Ascending aorta (tissue), 2 donors: ENCODE measurements at regions not wholly inside any gene's neighbourhood (a gene's known extent, or its start where the extent isn't known, plus 50 kb on each side); places are given as distances from the start of the nearest gene placed in this dataset.

Source experiments
- DNase-seq, 2 donors: peaks; one replicate each; pipeline ENCODE4 v3.0.0-alpha.2; 2019; ENCODE audit warnings: low spot score in 2 of 2
- H3K27ac ChIP-seq, 2 donors: fragments of 200-600 bp; sonication (generic); one replicate each; pipeline ENCODE4 v1.5.1; 2016 to 2017; ENCODE audit warnings: mild to moderate bottlenecking in 1 of 2
- H3K27me3 ChIP-seq: fragments of 200-600 bp; sonication (generic); one replicate; pipeline ENCODE4 v1.5.1; 2017
- H3K36me3 ChIP-seq, 2 donors: fragments of 200-600 bp; sonication (generic); one replicate each; pipeline ENCODE4 v1.5.1; 2016
- H3K4me1 ChIP-seq, 2 donors: fragments of 200-600 bp; sonication (generic); one replicate each; pipeline ENCODE4 v1.5.1; 2016 to 2017; ENCODE audit warnings: mild to moderate bottlenecking in 1 of 2
- H3K4me3 ChIP-seq, 2 donors: fragments of 200-600 bp; sonication (generic); one replicate each; pipeline ENCODE4 v1.5.1; 2016 to 2017; ENCODE audit warnings: mild to moderate bottlenecking in 1 of 2
- H3K9me3 ChIP-seq, 2 donors: fragments of 200-600 bp; sonication (generic); one replicate each; pipeline ENCODE4 v1.5.1; 2016
- intact Hi-C: fragments of 100-400 bp; cut with DNase I; formaldehyde crosslinking; loops from one replicate; pipeline ENCODE4 v1.15.1; 2023
- TF ChIP-seq, protein P1 (sequence below), 3 experiments: fragments of 200-600 bp in 2 of 3; fragments of 450-650 bp in 1 of 3; sonication (generic) in 2 of 3; IDR thresholded peaks; one replicate each; pipeline ENCODE4 v1.5.1; 2016 to 2019; ENCODE audit warnings: antibody characterized with exemption in 3 of 3, mild to moderate bottlenecking in 1 of 3, moderate library complexity in 1 of 3

GRCh38 chr15:39350785-39351184, 230.1 kb upstream of the THBS1 start:
- Histone ChIP-seq H3K27ac (no peak overlapping the region), H3K9me3 (no peaks in the 10 kb centered on the region), H3K27me3 (no peaks in the 10 kb centered on the region), H3K4me3 (no peak overlapping the region), H3K36me3 (no peaks in the 10 kb centered on the region), H3K4me1 (no peaks in the 10 kb centered on the region)
- DNase-seq, result no peak
- TF ChIP-seq, protein P1, sequence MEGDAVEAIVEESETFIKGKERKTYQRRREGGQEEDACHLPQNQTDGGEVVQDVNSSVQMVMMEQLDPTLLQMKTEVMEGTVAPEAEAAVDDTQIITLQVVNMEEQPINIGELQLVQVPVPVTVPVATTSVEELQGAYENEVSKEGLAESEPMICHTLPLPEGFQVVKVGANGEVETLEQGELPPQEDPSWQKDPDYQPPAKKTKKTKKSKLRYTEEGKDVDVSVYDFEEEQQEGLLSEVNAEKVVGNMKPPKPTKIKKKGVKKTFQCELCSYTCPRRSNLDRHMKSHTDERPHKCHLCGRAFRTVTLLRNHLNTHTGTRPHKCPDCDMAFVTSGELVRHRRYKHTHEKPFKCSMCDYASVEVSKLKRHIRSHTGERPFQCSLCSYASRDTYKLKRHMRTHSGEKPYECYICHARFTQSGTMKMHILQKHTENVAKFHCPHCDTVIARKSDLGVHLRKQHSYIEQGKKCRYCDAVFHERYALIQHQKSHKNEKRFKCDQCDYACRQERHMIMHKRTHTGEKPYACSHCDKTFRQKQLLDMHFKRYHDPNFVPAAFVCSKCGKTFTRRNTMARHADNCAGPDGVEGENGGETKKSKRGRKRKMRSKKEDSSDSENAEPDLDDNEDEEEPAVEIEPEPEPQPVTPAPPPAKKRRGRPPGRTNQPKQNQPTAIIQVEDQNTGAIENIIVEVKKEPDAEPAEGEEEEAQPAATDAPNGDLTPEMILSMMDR (IDR thresholded peaks at IDR 0.05), result no peak
- intact Hi-C loops, result no loop called here

DNA sequence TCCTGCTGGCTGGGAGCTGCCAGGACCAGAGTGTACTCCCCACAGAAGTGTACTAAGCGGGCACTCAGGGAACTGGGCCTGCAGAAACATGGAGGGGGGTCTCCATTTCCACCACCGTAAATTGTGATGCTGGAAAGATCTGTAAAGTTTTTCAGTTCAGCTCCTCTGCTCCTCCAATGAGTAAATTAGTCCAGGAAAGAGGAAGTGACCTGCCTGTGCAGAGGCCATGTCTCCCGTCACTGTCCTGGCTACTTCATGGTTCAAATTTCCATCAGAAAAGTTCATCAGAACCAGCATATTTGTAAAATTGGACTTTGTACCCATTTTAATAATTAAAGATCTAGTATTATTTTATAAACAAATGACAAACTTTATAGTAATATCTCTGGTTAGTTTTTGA, 226.7 kb upstream of the THBS1 start:
- Histone ChIP-seq H3K9me3 (no peaks in the 10 kb centered on the region), H3K27ac (no peak overlapping the region), H3K4me1 (peaks cover 0 to 3% of the 10 kb centered on the region in 2 donors), H3K4me3 (no peak overlapping the region), H3K36me3 (no peaks in the 10 kb centered on the region), H3K27me3 (no peaks in the 10 kb centered on the region)
- intact Hi-C loops, result no loop called here
- no peak for DNase-seq
- TF ChIP-seq, protein P1 (IDR thresholded peaks at IDR 0.05), result no peak

GRCh38 chr15:39357480-39358268, 223.2 kb upstream of the THBS1 start:
- DNase-seq, result no peak
- Histone ChIP-seq H3K9me3 (no peaks in the 10 kb centered on the region), H3K27ac (peak overlapping the region in 1 of 2 donors; percentile 52), H3K4me1 (peaks cover 0 to 6% of the 10 kb centered on the region in 2 donors), H3K4me3 (no peak overlapping the region), H3K36me3 (no peaks in the 10 kb centered on the region), H3K27me3 (no peaks in the 10 kb centered on the region)
- TF ChIP-seq, protein P1 (IDR thresholded peaks at IDR 0.05), result no peak
- intact Hi-C loops, result loop anchor here (5.0 kb wide), 2 partner anchors 55 to 220 kb away; no protein-coding TSS in a partner anchor

DNA sequence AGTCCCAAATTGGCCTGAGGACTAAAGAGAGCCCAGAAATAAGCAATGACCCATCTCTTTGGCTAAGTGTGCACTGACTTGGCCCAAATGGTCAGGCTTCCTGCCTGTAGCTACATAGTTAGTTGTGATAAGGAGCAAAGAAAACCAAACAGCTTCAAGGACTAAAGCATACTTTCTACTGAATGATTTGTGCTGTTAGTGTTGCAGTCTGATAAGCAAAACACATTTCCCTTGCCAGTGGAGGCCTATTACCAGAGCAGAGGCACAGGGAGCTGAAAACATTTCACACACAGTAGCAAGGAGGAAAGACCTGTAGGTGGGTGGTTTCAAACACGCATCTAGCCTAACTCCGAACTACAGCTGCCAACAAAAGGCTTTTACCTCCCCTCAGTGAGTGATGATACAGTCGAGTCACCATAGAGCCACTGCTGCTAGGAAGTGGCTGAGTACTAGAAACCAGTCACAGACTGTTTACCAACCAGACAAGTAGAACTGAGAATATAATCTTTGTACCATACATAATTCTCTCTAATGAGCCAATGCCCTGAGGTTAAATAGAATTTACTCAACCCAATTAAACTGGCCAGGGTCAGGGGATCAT, 222.3 kb upstream of the THBS1 start:
- H3K4me1 ChIP-seq, result peaks cover 0 to 6% of the 10 kb centered on the region in 2 donors
- H3K27me3 ChIP-seq, result no peaks in the 10 kb centered on the region
- TF ChIP-seq, protein P1 (IDR thresholded peaks at IDR 0.05), result no peak
- no peaks in the 10 kb centered on the region for H3K36me3 ChIP-seq
- peak overlapping the region in 1 of 2 donors; percentile 52 for H3K27ac ChIP-seq
- DNase-seq, result peak in 1 of 2 donors; percentile 73
- intact Hi-C loops, result loop anchor here (5.0 kb wide), 2 partner anchors 56 to 219 kb away; no protein-coding TSS in a partner anchor
- H3K4me3 ChIP-seq, result no peak overlapping the region
- no peaks in the 10 kb centered on the region for H3K9me3 ChIP-seq

DNA sequence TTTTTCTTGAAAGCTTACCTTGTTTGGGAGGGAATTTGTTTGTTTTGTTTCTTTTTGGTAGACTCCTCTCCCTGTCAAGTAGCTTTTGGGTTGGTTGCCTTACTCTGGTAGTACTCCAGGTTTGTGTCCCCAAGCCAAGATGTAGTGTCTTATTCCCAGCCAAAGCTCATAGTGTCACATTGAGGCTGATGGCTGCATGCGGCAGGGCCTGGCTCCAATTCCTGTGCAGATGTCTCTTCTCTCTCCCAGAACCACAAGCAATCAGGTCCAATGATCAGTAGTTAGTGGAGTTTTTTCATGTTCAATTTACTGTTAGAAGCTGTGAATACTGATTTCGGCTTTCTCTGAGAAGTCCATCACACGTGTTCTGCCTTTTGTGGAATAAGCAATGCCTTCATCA, 221.1 kb upstream of the THBS1 start:
- intact Hi-C loops, result loop anchor here (5.0 kb wide), 2 partner anchors 57 to 218 kb away; no protein-coding TSS in a partner anchor
- TF ChIP-seq, protein P1 (IDR thresholded peaks at IDR 0.05), result no peak
- H3K27ac ChIP-seq, result no peak overlapping the region

More for the DNA sequence above, 221.1 kb upstream of the THBS1 start:
- no peak for DNase-seq
- H3K36me3 ChIP-seq, result no peaks in the 10 kb centered on the region
- peaks cover 0 to 6% of the 10 kb centered on the region in 2 donors for H3K4me1 ChIP-seq
- H3K27me3 ChIP-seq, result no peaks in the 10 kb centered on the region
- H3K4me3 ChIP-seq, result no peak overlapping the region
- H3K9me3 ChIP-seq, result no peaks in the 10 kb centered on the region
